ENCODE measurements at regions not wholly inside any gene's neighbourhood (a gene's known extent, or its start where the extent isn't known, plus 50 kb on each side); places are given as distances from the start of the nearest gene placed in this dataset.
A peak's percentile ranks its signal among the peaks of the same experiment; 100 is the strongest.

DNA sequence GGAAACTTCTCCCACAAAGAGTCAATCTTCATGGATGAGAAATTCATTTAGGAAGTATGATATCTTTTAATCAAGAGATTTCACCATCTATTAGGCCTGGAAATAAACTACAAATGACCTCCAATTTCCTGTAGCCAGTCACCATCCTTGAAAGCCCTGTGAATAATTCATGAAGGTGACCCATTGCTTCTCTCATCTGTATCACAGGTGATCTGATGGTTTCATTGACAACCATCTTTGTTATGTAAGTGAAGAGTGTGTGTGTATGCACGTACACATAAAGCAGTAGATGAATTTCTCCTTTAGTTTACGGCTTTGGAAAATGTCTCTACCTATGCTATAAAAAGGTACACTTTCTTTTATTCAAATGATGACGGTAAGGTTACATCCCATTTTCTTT is 644.1 kb upstream of the KLF4 start:
- intact Hi-C loops (cut with DNase I), result no loop called here
- DNase-seq (ENCODE audit: extremely low spot score), result no peak
- H3K4me1 ChIP-seq, result no peaks in the 10 kb centered on the region
- no peaks in the 10 kb centered on the region for H3K9me3 ChIP-seq
- 64% methylated on average over 3 of the region's 3 CpGs for WGBS
- no peak overlapping the region for H3K27ac ChIP-seq (replicated peaks in 1 of 4)
- no peaks in the 10 kb centered on the region for H3K36me3 ChIP-seq
- TF ChIP-seq POLR2A (IDR thresholded peaks at IDR 0.05; ENCODE audit: low read depth) (no peak), EP300 (IDR thresholded peaks at IDR 0.05) (no peak), CTCF (IDR thresholded peaks at IDR 0.05) (no peak), POLR2AphosphoS5 (IDR thresholded peaks at IDR 0.05) (no peak)
- H3K27me3 ChIP-seq, result no peaks in the 10 kb centered on the region
- no peak overlapping the region for H3K4me3 ChIP-seq

- Histone ChIP-seq H3K9me3 (no peaks in the 10 kb centered on the region), H3K4me1 (no peaks in the 10 kb centered on the region), H3K27me3 (no peaks in the 10 kb centered on the region), H3K36me3 (no peaks in the 10 kb centered on the region), H3K27ac (replicated peaks in 1 of 4) (no peak overlapping the region), H3K4me3 (no peak overlapping the region)
- intact Hi-C loops (cut with DNase I), result no loop called here
- DNase-seq (ENCODE audit: extremely low spot score), result no peak
- no peak for TF ChIP-seq POLR2AphosphoS5 (IDR thresholded peaks at IDR 0.05)
- TF ChIP-seq CTCF (IDR thresholded peaks at IDR 0.05), result no peak
- no peak for TF ChIP-seq EP300 (IDR thresholded peaks at IDR 0.05)
- TF ChIP-seq POLR2A (IDR thresholded peaks at IDR 0.05; ENCODE audit: low read depth), result no peak
These were observed 643.5 kb upstream of the KLF4 start for GRCh38 chr9:108133101-108133500.

- WGBS, result 89% methylated on average over 2 of the region's 2 CpGs
- intact Hi-C loops (cut with DNase I), result no loop called here
- TF ChIP-seq POLR2AphosphoS5 (IDR thresholded peaks at IDR 0.05) (no peak), POLR2A (IDR thresholded peaks at IDR 0.05; ENCODE audit: low read depth) (no peak), EP300 (IDR thresholded peaks at IDR 0.05) (no peak), CTCF (IDR thresholded peaks at IDR 0.05) (no peak)
- Histone ChIP-seq H3K27ac (replicated peaks in 1 of 4) (no peak overlapping the region), H3K27me3 (no peaks in the 10 kb centered on the region), H3K36me3 (no peaks in the 10 kb centered on the region), H3K4me1 (no peaks in the 10 kb centered on the region), H3K4me3 (no peak overlapping the region), H3K9me3 (no peaks in the 10 kb centered on the region)
- DNase-seq (ENCODE audit: extremely low spot score), result no peak
These were observed 641.3 kb upstream of the KLF4 start for GRCh38 chr9:108130905-108131304.

GRCh38 chr9:108125625-108126024 is 636.1 kb upstream of the KLF4 start:
- intact Hi-C loops (cut with DNase I), result no loop called here
- H3K27me3 ChIP-seq, result no peaks in the 10 kb centered on the region
- no peaks in the 10 kb centered on the region for H3K36me3 ChIP-seq
- H3K9me3 ChIP-seq, result peaks cover 0 to 8% (median 0%) of the 10 kb centered on the region in 4 donors
- no peaks in the 10 kb centered on the region for H3K4me1 ChIP-seq
- WGBS, result 79% methylated on average over 4 of the region's 4 CpGs
- no peak for TF ChIP-seq POLR2A (IDR thresholded peaks at IDR 0.05; ENCODE audit: low read depth)
- peak in 1 of 3 experiments; percentile 20 for TF ChIP-seq CTCF (IDR thresholded peaks at IDR 0.05)
- no peak overlapping the region for H3K4me3 ChIP-seq
- DNase-seq (ENCODE audit: extremely low spot score), result no peak
- no peak overlapping the region for H3K27ac ChIP-seq (replicated peaks in 1 of 4)

- TF ChIP-seq EP300 (IDR thresholded peaks at IDR 0.05) (no peak), POLR2AphosphoS5 (IDR thresholded peaks at IDR 0.05) (no peak), POLR2A (IDR thresholded peaks at IDR 0.05; ENCODE audit: low read depth) (no peak), CTCF (IDR thresholded peaks at IDR 0.05) (no peak)
- intact Hi-C loops (cut with DNase I), result no loop called here
These were observed 630.1 kb upstream of the KLF4 start for GRCh38 chr9:108119530-108120113.

More at GRCh38 chr9:108119530-108120113, 630.1 kb upstream of the KLF4 start:
- DNase-seq (ENCODE audit: extremely low spot score), result no peak
- Histone ChIP-seq H3K27ac (replicated peaks in 1 of 4) (no peak overlapping the region), H3K27me3 (no peaks in the 10 kb centered on the region), H3K4me3 (no peak overlapping the region), H3K9me3 (peaks cover 0 to 5% (median 0%) of the 10 kb centered on the region in 4 donors), H3K36me3 (no peaks in the 10 kb centered on the region), H3K4me1 (no peaks in the 10 kb centered on the region)
- 92% methylated on average over 10 of the region's 11 CpGs for WGBS
